CD14-positive monocyte (primary cell): ENCODE measurements at regions not wholly inside any gene's neighbourhood (a gene's known extent, or its start where the extent isn't known, plus 50 kb on each side); places are given as distances from the start of the nearest gene placed in this dataset.

Experiments
- DNase-seq, 3 donors: peaks; one replicate each; pipeline ENCODE4 v3.0.0-alpha.2; 2011 to 2022
- H2AFZ ChIP-seq: 2 replicates; pipeline ENCODE4 v1.6.0; 2012; ENCODE audit warnings: mild to moderate bottlenecking, low read depth, low read length, inconsistent platforms; ENCODE audit not compliant: insufficient read depth, poor library complexity, severe bottlenecking
- H3K27ac ChIP-seq, 2 donors: 1 replicate in 1 of 2; 2 replicates in 1 of 2; pipeline ENCODE4 v1.5.1; 2012 to 2013; ENCODE audit warnings: low read length in 2 of 2, control low read depth in 1 of 2, inconsistent platforms in 1 of 2, low read depth in 1 of 2, mild to moderate bottlenecking in 1 of 2
- H3K27me3 ChIP-seq, 2 donors: one replicate each; pipeline versions ENCODE4 v1.6.0 to v1.6.1; 2011 to 2013; ENCODE audit warnings: low read length in 2 of 2; ENCODE audit not compliant: control insufficient read depth in 2 of 2, insufficient read depth in 2 of 2
- H3K36me3 ChIP-seq, 2 donors: replicated peaks in 1 of 2; 1 replicate in 1 of 2; 2 replicates in 1 of 2; pipeline versions ENCODE4 v1.5.1 to v1.6.1; 2012 to 2013; ENCODE audit warnings: low read length in 2 of 2, control low read depth in 1 of 2, inconsistent platforms in 1 of 2, mild to moderate bottlenecking in 1 of 2; ENCODE audit not compliant: insufficient read depth in 2 of 2, control insufficient read depth in 1 of 2
- H3K4me1 ChIP-seq, 2 donors: 1 replicate in 1 of 2; 2 replicates in 1 of 2; pipeline versions ENCODE4 v1.5.1 to v1.6.1; 2012 to 2013; ENCODE audit warnings: low read length in 2 of 2, control low read depth in 1 of 2, inconsistent platforms in 1 of 2, mild to moderate bottlenecking in 1 of 2, moderate library complexity in 1 of 2; ENCODE audit not compliant: insufficient read depth in 2 of 2, control insufficient read depth in 1 of 2
- H3K4me2 ChIP-seq: replicated peaks from 2 replicates; pipeline ENCODE3; 2012; ENCODE audit warnings: low read length, moderate library complexity, mild to moderate bottlenecking; ENCODE audit not compliant: poor library complexity, severe bottlenecking; ENCODE audit errors: extremely low read depth
- H3K4me3 ChIP-seq, 3 experiments: fragments of 200-600 bp in 1 of 3; sonication (generic) in 1 of 3; replicated peaks in 1 of 3; 1 replicate in 2 of 3; 2 replicates in 1 of 3; pipeline ENCODE4 v1.5.1; 2011 to 2013; ENCODE audit warnings: low read length in 3 of 3, mild to moderate bottlenecking in 3 of 3, control low read depth in 2 of 3, low read depth in 2 of 3, inconsistent platforms in 1 of 3, moderate library complexity in 1 of 3
- H3K79me2 ChIP-seq: 2 replicates; pipeline ENCODE4 v1.6.0; 2012; ENCODE audit warnings: mild to moderate bottlenecking, control low read depth, inconsistent platforms, low read length, moderate library complexity; ENCODE audit not compliant: insufficient read depth
- H3K9ac ChIP-seq: 2 replicates; pipeline ENCODE4 v1.6.0; 2017; ENCODE audit warnings: low read length, mild to moderate bottlenecking; ENCODE audit not compliant: insufficient read depth, poor library complexity, severe bottlenecking
- H3K9me3 ChIP-seq, 2 donors: replicated peaks in 1 of 2; 1 replicate in 1 of 2; 2 replicates in 1 of 2; pipeline versions ENCODE4 v1.5.1 to v1.6.1; 2012 to 2013; ENCODE audit warnings: low read length in 2 of 2, control low read depth in 1 of 2; ENCODE audit not compliant: control insufficient read depth in 1 of 2, insufficient read depth in 1 of 2
- H4K20me1 ChIP-seq: 2 replicates; pipeline ENCODE4 v1.6.0; 2012; ENCODE audit warnings: mild to moderate bottlenecking, low read length, control low read depth, moderate library complexity; ENCODE audit not compliant: insufficient read depth
- H3K27ac Mint-ChIP-seq, 7 donors: one replicate each; pipeline ENCODE4 v1.8.0; 2020; ENCODE audit warnings: mild to moderate bottlenecking in 7 of 7, mixed read lengths in 7 of 7, moderate library complexity in 6 of 7, inconsistent platforms in 2 of 7
- H3K27me3 Mint-ChIP-seq, 3 donors: one replicate each; pipeline ENCODE4 v1.8.0; 2021 to 2022; ENCODE audit warnings: low read depth in 3 of 3, mild to moderate bottlenecking in 3 of 3, mixed read lengths in 3 of 3, moderate library complexity in 3 of 3, inconsistent platforms in 1 of 3
- H3K36me3 Mint-ChIP-seq, 2 donors: one replicate each; pipeline ENCODE4 v1.8.0; 2020; ENCODE audit warnings: mixed read lengths in 2 of 2, inconsistent platforms in 1 of 2, mild to moderate bottlenecking in 1 of 2
- H3K4me1 Mint-ChIP-seq: one replicate; pipeline ENCODE4 v1.8.0; 2020; ENCODE audit warnings: mild to moderate bottlenecking, mixed read lengths
- H3K4me3 Mint-ChIP-seq, 2 donors: one replicate each; pipeline ENCODE4 v1.8.0; 2020; ENCODE audit warnings: mild to moderate bottlenecking in 2 of 2, mixed read lengths in 2 of 2, moderate library complexity in 1 of 2
- H3K9me3 Mint-ChIP-seq, 7 donors: one replicate each; pipeline ENCODE4 v1.8.0; 2020 to 2022; ENCODE audit warnings: mixed read lengths in 7 of 7, mild to moderate bottlenecking in 6 of 7, moderate library complexity in 6 of 7, inconsistent platforms in 2 of 7
- CTCF ChIP-seq: fragments of 200-600 bp; IDR thresholded peaks from one replicate; pipeline ENCODE4 v1.8.0; 2022; ENCODE audit warnings: antibody characterized with exemption, mild to moderate bottlenecking
- WGBS: methylation state at CpG from one replicate; pipeline ENCODE4 v1.1.5; 2013; ENCODE audit warnings: missing lambda C conversion rate; ENCODE audit not compliant: insufficient coverage; 5-methylcytosine and 5-hydroxymethylcytosine counted together
- intact Hi-C, 2 donors: fragments of 100-400 bp; cut with micrococcal nuclease; formaldehyde crosslinking; loops; one replicate each; pipeline versions ENCODE4 v1.15.0 to v1.15.1; 2023

GRCh38 chr6:26275663-26276062 lies 89.3 kb upstream of the BTN3A2 start:
- no peak for TF ChIP-seq CTCF
- H2AFZ ChIP-seq = no peak overlapping the region
- intact Hi-C loops = loop anchor here in 1 of 2 donors (10.0 kb wide), 1 partner anchor 241 kb away; a partner anchor contains a TSS
- no peaks in the 10 kb centered on the region for H3K36me3 ChIP-seq
- H3K4me1 ChIP-seq = peaks cover 26 to 28% of the 10 kb centered on the region in 2 donors
- Mint-ChIP-seq H3K27ac (no peak overlapping the region), H3K4me1 (peaks cover 15% of the 10 kb centered on the region), H3K27me3 (no peaks in the 10 kb centered on the region), H3K4me3 (no peak overlapping the region), H3K9me3 (peaks cover 0 to 5% (median 0%) of the 10 kb centered on the region in 7 donors), H3K36me3 (no peaks in the 10 kb centered on the region)
- no peak overlapping the region for H3K9ac ChIP-seq
- WGBS = no CpG with 5 or more reads among the region's 2 CpGs
- peaks cover under 1% of the 10 kb centered on the region for H3K79me2 ChIP-seq
- H3K27me3 ChIP-seq = no peaks in the 10 kb centered on the region
- no peaks in the 10 kb centered on the region for H3K9me3 ChIP-seq
- no peak overlapping the region for H3K27ac ChIP-seq
- H4K20me1 ChIP-seq = no peaks in the 10 kb centered on the region
- no peak overlapping the region for H3K4me3 ChIP-seq
- no peak overlapping the region for H3K4me2 ChIP-seq
- no peak for DNase-seq

- DNase-seq = no peak
- TF ChIP-seq CTCF = no peak
- intact Hi-C loops = loop anchor here in 1 of 2 donors (10.0 kb wide), 1 partner anchor 242 kb away; a partner anchor contains a TSS
- Histone ChIP-seq H4K20me1 (no peaks in the 10 kb centered on the region), H3K4me3 (no peak overlapping the region), H3K27me3 (no peaks in the 10 kb centered on the region), H3K9me3 (no peaks in the 10 kb centered on the region), H3K9ac (no peak overlapping the region), H3K79me2 (no peaks in the 10 kb centered on the region), H3K27ac (no peak overlapping the region), H3K4me2 (no peak overlapping the region), H3K36me3 (no peaks in the 10 kb centered on the region), H2AFZ (no peak overlapping the region), H3K4me1 (peaks cover 14 to 16% of the 10 kb centered on the region in 2 donors)
- Mint-ChIP-seq H3K27me3 (no peaks in the 10 kb centered on the region), H3K4me1 (peaks cover 3% of the 10 kb centered on the region), H3K9me3 (peaks cover 0 to 5% (median 0%) of the 10 kb centered on the region in 7 donors), H3K27ac (peak overlapping the region in 1 of 7 donors; percentile 15), H3K36me3 (peaks cover 0 to 5% of the 10 kb centered on the region in 2 donors), H3K4me3 (no peak overlapping the region)
- WGBS = 80% methylated on average over 1 of the region's 6 CpGs
Observed at GRCh38 chr6:26276841-26277648, 88.0 kb upstream of the BTN3A2 start.
